Raji (cell line): ENCODE measurements at regions not wholly inside any gene's neighbourhood (a gene's known extent, or its start where the extent isn't known, plus 50 kb on each side); places are given as distances from the start of the nearest gene placed in this dataset.

Source experiments
- POLR2A ChIP-seq: IDR thresholded peaks from 2 replicates; pipeline ENCODE4 v1.6.1; 2011; ENCODE audit warnings: low read depth, low read length, control low read depth; ENCODE audit not compliant: insufficient read depth

- no peak for TF ChIP-seq POLR2A
These were observed 166.8 kb upstream of the CBLB start for GRCh38 chr3:106035619-106036018.

GRCh38 chr3:106036696-106037095, 167.9 kb upstream of the CBLB start:
- TF ChIP-seq POLR2A, result no peak

- TF ChIP-seq POLR2A, result no peak
These were observed 178.4 kb upstream of the CBLB start for GRCh38 chr3:106047221-106047620.

- no peak for TF ChIP-seq POLR2A
These were observed 180.2 kb upstream of the CBLB start for GRCh38 chr3:106048946-106049481.

- TF ChIP-seq POLR2A, result no peak
These were observed 181.0 kb upstream of the CBLB start for GRCh38 chr3:106049821-106050220.

GRCh38 chr3:106056931-106057330, 188.1 kb upstream of the CBLB start:
- no peak for TF ChIP-seq POLR2A

- TF ChIP-seq POLR2A, result no peak
These were observed 189.7 kb upstream of the CBLB start for GRCh38 chr3:106058475-106058874.

- TF ChIP-seq POLR2A, result no peak
These were observed 191.2 kb upstream of the CBLB start for GRCh38 chr3:106059953-106060517.

- TF ChIP-seq POLR2A, result no peak
These were observed 195.1 kb upstream of the CBLB start for GRCh38 chr3:106063909-106064308.

GRCh38 chr3:106065831-106066230, 197.0 kb upstream of the CBLB start:
- TF ChIP-seq POLR2A, result no peak

- TF ChIP-seq POLR2A, result no peak
These were observed 198.9 kb upstream of the CBLB start for GRCh38 chr3:106067711-106068110.

- TF ChIP-seq POLR2A, result no peak
These were observed 199.6 kb upstream of the CBLB start for GRCh38 chr3:106068381-106068780.

GRCh38 chr3:106068795-106069194, 200.0 kb upstream of the CBLB start:
- TF ChIP-seq POLR2A, result no peak

- TF ChIP-seq POLR2A, result no peak
These were observed 201.4 kb upstream of the CBLB start for GRCh38 chr3:106070187-106070586.

GRCh38 chr3:106071306-106071705, 202.5 kb upstream of the CBLB start:
- TF ChIP-seq POLR2A, result no peak

- no peak for TF ChIP-seq POLR2A
These were observed 209.8 kb upstream of the CBLB start for GRCh38 chr3:106078635-106079034.

- TF ChIP-seq POLR2A, result no peak
These were observed 213.8 kb upstream of the CBLB start for GRCh38 chr3:106082616-106083015.
